HG03460 (cell line): ENCODE measurements at regions not wholly inside any gene's neighbourhood (a gene's known extent, or its start where the extent isn't known, plus 50 kb on each side); places are given as distances from the start of the nearest gene placed in this dataset.

Experiments
- ATAC-seq: cut with Tn5 transposase; IDR thresholded peaks from one replicate; pipeline ENCODE4 v1.9.1; 2021; ENCODE audit not compliant: unreplicated experiment

DNA sequence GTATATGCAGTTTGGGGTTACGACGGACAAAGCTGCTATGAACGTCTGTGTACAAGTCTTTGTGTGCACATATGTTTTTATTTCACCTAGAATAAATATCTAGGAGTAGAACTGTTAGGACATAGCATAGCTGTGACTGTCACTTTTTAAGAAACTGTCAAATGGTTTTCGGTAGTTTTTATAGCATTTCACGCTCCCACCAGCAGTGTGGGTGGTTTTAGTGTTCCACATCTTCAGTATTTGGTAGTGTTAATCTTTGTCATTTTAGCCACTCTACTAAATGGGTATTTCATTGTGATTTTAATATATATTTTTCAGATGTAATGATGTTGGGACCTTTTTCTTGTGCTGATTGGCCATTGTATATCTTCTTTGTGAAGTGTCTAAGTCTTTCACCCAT is 109.1 kb upstream of the BCAT1 start:
- no peak for ATAC-seq

DNA sequence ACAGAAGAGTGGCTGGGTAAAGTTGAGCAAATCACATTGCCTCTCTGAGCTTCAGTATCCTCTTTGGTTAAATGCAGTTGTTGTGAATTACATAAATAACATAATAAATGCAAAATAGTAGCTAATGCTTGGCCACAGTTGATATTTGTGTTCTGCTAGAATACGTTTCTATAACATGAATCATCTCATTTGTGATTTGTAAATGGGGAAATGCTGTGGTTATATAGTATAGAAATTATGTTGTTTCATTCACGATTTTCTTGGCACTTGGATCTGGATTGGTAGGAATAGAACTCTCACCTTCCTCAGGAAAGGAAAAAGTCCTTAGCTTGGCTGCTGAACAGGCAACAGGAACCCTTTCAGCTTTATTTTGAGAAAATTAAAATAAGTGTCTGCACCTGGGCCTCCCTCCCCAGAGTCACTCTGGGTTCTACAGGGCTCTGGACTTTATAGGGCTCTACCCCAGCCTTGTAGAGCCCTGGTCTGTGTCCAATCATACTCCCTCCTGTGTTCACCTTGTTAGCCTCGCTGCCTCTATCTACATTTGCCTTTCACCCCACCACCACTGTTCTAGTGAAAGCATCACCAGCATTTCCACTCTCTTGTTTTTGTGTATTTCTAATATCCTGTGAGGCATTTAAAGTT is 107.7 kb upstream of the BCAT1 start:
- ATAC-seq: no peak

GRCh38 chr12:25056011-25056410 is 107.1 kb upstream of the BCAT1 start:
- ATAC-seq: no peak

DNA sequence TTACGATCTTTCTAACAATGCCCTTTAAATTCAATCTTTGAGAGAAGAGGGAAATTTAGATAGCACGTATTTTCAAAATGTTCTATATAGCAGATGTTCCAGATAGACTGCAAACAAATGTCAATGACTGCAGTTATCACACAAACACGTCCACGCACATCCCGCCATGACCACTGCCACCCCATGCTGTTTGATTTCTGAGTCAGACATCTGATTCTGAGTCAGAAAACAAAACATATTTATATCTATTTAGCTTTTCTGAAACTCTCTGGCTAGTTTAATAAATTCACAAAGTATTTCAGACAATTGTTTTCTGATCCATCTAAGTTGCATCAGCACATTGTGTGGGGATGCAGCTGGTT is 105.9 kb upstream of the BCAT1 start:
- no peak for ATAC-seq

- ATAC-seq: no peak
These were observed 105.3 kb upstream of the BCAT1 start for GRCh38 chr12:25054076-25054782.

DNA sequence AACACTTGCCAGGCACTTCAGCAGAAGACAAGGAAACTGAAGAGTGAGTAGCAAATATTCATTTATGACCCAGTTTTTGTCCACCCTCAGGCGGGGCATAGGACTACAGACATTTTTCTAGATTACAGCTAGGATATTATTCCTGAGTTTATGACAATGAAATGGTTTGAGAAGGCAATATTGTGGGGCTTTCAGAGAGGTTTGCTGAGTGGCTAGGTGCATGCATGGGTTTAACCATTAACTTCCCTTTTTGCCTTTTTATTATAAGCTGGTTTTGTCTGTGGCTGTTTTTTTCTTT is 104.0 kb upstream of the BCAT1 start:
- no peak for ATAC-seq

- peak; percentile 67 for ATAC-seq
These were observed 103.5 kb upstream of the BCAT1 start for GRCh38 chr12:25052196-25052913.

- ATAC-seq: peak; percentile 56
These were observed 102.8 kb upstream of the BCAT1 start for GRCh38 chr12:25051656-25052195.

- no peak for ATAC-seq
These were observed 102.3 kb upstream of the BCAT1 start for GRCh38 chr12:25051171-25051570.

DNA sequence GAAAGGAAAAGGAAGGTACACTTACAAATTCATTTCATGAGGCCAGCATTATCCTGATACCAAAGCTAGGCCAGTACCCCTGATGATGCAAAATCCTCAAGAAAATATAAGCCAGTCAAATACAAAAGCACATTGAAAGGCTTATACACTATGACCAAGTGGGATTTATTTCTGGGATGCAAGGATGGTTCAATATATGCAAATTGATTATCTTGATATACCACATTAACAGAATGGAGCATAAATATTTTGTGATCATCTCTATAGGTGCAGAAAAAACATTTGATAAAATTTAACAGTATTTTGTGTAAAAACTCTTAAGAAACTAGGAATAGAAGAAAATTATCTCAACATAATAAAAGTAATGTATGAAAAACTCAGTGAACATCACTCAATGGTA is 97.0 kb upstream of the BCAT1 start:
- no peak for ATAC-seq

GRCh38 chr12:25041006-25041741 is 92.3 kb upstream of the BCAT1 start:
- peak; percentile 76 for ATAC-seq

DNA sequence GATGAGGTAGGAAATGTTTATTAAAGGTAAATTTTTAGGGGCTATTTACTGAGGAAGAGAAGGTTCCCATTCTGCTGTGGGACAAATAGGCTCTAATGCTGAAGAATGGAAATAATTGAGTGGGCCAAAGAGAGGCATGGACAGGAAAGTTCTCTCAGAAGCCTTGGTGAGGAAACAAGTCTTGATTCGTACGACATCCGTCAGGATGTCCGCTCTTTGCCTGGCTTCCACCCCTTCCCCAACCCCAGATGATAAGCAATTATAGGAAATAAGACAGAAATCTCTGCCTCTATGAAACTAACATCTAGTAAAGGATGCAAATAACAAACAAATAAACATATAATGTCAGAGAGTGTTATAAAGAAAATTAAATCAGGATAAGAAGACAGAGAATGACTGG is 91.7 kb upstream of the BCAT1 start:
- ATAC-seq: no peak

DNA sequence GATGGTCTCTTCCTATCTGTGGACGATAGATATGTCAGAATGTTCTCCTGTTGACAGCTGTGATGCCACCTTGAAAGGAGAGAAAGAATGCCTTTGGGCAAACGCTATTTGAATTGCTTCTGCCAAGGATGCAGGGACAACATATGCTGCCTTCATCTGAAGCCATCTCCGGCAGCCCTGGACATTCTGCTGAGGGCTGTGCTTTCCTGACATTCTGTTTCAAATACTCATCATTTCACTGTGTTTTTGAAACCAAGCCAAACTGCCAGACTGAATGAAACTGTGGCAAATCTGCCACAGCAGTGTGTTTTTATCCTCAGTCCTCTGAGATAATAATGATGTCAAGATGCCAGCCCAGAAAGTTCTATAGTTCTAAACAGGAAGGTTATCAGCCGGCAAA is 85.8 kb upstream of the BCAT1 start:
- no peak for ATAC-seq

DNA sequence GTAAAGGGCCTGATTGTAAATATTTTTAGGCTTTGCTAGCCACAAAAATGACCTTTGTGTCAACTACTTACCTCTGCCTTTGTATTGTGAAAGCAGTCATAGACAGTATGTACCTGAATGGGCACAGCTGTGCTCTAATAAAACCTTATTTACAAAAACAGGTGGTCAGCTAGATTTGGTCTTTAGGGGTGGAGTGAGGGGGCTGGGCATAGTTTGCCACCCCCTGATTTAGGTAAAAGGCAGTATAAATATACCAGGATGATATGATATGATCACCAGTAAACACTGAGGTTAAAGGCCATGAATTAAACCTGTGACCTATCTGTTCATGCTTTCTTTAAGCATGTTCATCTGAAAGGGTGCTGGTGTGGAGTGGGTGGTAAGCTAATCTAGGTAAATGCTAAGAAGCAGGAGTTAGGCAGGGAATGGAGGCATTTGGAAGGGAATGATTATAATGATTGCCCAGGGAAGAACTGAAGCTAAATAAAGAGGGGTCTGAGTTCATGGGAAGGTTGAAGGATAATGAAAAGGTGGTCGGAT is 77.1 kb upstream of the BCAT1 start:
- no peak for ATAC-seq

GRCh38 chr12:25025260-25025659 is 76.4 kb upstream of the BCAT1 start:
- ATAC-seq: no peak

- ATAC-seq: no peak
These were observed 74.9 kb upstream of the BCAT1 start for GRCh38 chr12:25023808-25024207.

DNA sequence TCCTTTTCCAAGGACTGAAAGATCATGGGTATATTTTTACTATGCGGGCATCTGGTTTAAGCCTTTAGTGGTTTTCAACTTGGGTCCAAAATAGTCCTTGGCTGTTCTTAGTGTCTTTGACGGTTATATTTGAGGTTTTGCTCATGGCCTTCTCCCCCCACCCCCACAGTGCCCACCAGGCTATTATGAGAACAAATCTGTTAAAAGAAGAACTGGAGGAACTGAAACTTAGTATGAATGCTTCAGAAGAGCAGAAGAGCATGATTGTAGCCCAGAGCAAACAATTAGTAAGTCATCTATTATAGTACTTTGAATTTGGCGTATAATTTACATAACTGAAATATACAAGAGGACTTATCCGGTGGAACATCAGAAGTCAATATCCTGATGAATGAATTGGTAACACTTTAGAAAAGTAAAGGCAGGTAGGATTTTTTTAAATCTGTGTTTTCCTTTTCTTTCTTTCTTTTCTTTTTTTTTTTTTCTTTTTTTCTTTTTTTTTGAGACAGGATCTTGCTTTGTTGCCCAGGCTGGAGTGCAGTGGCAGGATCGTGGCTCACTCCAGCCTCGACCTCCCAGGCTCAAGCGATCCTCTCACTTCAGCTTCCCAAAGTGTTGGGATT is 71.8 kb upstream of the BCAT1 start:
- peak; percentile 89 for ATAC-seq

- ATAC-seq: no peak
These were observed 69.2 kb upstream of the BCAT1 start for GRCh38 chr12:25018146-25018545.

DNA sequence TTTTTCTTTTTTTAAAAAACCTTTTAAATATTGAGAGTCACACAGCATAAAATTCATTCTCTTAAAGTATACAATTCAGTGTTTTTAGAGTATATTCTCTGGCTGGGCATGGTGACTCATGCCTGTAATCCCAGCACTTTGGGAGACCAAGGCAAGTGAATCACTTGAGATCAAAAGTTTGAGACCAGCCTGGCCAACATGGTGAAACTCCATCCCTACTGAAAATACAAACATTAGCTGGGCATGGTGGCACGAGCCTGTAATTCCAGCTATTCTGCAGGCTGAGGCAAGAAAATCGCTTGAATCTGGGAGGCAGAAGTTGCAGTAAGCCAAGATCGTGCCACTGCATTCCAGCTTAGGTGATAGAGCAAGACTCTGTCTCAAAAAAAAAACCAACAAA is 68.4 kb upstream of the BCAT1 start:
- ATAC-seq: no peak

GRCh38 chr12:25014961-25015360 is 66.1 kb upstream of the BCAT1 start:
- ATAC-seq: no peak

DNA sequence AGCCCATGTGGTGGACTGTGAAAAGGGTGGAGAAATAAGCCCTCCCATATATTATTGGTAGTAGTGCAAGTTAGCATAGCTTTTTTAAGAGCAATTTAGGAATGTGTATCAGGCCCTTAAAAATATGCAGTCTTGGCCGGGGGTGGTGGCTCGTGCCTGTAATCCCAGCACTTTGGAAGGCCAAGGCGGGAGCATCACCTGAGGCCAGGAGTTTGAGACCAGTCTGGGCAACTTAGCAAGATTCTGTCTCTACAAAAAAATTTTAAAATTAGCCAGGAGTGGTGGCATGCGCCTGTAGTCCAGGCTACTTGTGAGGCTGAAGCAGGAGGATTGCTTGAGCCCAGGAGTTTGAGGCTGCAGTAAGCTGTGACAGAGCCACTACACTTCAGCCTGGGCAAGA is 64.2 kb upstream of the BCAT1 start:
- no peak for ATAC-seq
